NCI-H748 (cell line): ENCODE measurements at regions not wholly inside any gene's neighbourhood (a gene's known extent, or its start where the extent isn't known, plus 50 kb on each side); places are given as distances from the start of the nearest gene placed in this dataset.

ENCODE experiments used
- DNase-seq: peaks from one replicate; lab custom pipeline; 2025; ENCODE audit not compliant: unreplicated experiment; lab: John Stamatoyannopoulos, UW

DNA sequence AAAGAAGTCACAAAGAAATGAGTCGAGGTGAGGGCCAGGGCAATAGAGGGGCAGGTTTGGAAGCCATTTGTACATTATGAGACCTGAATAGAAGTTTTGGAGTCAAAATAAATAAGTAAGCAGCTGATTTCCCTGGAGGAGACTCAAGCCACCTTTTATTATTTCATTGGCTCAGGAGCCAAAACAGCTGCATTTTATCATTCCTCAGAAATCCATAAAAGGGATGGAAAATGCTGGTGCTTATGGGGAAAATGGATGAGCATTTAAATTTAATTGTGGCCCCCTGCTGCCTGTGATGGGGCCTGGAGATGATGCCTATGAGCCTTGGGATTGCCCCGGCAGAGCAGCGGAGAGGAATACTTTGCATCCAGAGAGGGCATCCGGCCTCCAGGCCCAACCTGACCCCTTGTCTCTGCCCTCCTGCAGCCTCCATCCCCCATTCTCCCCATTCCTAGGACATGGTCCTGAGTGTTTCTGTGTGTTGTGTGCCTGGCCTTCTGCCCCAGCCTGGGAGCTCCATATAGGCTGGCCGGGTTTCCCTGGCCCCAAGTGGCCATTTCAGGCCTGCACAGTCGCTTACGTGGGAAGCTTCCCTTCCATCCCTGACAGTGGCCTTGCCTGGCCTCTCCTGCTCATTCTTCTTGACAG, 296.8 kb upstream of the ZMIZ1 start:
- no peak for DNase-seq

DNA sequence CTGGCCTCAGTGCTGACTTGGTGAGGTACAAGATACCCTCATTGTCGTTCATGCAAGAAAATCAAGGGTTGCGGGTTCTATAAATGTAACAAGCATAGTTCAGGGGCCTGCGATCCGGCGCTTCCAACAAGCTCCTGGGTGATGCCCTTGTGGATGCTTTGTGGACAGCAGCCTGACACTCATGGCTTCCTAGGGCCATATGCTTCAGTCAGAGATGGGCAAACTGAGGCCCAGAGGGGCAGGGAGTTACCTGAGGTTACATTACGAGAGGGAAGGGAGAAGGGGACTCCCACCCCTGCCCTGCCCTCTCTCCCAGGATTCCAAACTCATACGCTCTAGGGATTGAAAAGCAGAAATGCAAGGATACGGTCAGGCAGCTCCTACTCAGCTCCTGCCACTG, 296.3 kb upstream of the ZMIZ1 start:
- no peak for DNase-seq

DNA sequence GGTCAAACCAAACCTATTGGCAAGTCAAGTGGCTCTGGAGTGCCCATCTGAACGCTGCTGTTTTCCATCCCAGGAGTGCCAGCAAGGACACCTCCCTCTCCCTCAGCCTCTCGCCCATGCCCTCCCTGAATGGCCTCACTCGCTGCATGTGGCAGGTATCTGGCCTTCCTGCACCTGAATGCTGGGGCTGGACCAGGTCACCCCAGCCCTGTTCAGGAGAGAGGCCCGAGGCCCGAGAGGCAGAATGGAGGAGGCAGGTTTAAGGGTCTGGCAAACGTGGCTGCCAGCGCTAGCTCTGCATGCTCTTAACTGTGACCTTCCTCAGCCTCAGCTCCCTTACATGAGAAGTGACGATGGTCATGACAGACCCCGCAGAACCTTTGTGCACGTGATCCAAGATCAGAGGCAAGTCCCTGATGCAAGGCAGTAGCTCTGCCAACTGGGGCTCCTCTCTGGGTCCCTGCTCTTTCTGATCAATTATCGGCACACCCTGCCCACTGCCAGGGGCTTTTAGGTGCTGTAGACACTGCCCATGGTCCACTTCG, 295.7 kb upstream of the ZMIZ1 start:
- no peak for DNase-seq

DNA sequence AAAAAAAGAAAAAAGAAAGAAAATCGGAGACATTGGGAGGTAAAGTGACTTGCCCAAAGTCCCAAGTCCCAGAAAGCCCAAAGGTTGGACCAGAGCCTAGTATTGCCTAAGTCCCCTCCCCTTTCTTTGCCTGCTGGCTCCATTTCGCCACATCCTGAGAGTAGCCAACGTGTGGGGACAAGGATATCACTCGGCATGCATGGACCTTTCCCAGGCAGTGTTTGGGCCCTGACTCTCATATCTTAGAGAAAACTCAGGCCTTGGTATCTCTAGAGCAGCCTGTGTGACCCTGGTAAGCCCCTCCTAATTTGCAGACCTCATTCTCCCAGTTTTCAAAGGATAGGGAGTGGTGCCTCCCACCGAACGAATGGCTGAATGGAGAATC, 294.2 kb upstream of the ZMIZ1 start:
- no peak for DNase-seq

DNA sequence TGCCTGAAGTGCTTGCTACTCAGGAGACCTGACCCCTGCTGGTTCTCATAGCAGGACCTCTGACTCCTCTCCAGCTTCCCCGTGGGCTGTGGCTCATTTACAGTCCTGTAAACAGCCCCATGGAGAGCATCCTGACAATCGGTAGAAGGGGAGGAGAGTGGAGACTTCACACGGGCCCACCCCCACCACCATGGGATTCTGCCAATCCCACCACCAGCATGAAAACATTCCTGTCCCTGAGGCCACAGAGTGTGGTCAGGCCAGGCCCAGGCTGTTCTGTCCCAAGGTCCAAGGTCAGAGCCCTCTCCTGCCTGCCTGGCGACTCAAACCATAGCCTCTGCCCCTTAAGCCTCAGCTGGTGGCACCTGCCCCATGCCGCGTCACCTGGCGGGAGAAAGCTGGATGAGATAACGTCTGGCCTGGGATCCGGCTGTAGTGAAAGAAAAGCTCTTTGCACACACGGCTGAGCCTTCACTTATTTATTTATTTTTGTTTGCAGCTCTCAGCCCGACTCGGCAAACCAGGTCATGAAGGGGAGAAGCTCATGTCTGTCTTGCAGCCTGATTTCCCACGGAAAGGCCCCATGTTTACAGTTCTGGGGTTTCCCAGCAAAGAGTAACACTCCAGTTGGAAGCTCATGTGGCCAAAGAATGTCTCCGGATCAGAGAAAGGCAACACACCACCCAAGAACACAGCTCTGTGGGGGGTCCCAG, 293.6 kb upstream of the ZMIZ1 start:
- peak; percentile 2 for DNase-seq

DNA sequence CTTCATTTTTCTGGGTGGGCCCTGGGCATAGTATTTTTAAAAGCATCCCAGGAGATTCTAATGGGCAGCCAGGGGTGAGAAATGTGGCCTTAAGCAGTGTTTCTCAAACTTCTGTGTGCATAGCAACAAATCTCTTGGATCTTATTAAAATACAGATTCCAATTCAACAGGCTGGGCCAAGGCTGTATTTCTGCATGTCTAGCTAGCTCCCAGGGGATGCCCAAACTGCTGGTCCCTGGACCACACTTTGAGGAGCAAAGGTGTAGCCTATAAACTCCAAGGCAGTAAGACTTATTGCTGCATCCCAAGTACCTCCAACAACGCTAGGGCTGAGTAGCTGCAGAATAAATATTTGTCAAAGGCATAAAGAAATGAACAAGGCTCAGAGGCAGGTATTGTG, 292.9 kb upstream of the ZMIZ1 start:
- no peak for DNase-seq

DNA sequence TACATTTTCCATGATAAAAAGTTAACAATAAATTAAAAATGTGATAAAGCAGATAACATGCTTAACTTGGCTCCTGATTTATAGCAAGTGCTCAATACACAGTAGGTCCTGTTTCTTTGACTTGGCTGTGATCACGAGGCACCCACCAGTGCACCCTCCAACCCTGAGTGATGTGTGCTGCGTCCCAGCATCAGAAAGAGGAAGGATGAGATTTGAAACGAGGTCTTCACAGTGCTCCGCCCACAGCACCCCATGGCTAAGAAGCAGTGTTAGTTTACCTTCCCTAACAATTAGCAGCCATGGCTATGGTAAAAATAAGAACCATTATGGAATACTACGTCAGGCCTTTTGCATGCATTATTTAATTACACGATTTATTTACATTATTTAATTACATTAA, 292.0 kb upstream of the ZMIZ1 start:
- DNase-seq: no peak

DNA sequence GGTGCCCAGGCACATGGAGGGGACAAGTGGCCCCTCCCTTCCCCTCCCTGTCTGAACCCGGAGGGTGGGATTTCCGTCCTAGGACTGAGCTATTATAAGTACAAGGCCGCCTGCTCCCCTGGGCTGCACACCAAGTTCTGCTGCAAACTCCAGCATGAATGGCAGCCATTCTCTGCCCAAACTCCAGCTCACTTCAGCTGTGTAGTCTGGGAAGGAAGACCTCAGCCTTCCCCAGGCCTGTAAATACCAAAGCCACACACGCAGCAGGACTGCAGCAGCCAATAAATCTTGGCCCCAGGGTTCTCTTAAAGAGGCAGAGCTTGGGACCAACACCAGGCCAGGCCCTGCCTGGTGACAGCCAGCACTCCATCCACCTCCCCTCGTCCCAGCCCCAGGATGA, 291.3 kb upstream of the ZMIZ1 start:
- no peak for DNase-seq

DNA sequence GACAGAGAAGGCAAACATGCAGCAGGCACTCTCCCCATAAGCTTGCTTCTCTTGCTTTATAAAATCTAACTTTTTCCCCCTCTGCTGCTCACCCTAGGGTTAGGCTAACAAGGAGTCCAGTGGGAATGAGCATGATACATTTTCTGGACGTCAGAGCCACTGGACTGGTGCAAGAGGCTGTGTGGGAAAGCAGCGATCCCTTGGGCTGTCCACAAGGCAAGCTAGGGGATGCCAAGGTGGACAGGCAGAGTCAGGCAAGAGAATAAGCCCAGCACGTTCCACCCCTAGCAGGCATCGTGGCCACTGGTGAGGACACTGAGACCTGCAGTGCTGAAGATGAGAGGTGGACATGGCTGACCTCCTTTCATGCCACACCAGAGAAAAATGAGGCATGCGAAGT, 290.9 kb upstream of the ZMIZ1 start:
- no peak for DNase-seq

DNA sequence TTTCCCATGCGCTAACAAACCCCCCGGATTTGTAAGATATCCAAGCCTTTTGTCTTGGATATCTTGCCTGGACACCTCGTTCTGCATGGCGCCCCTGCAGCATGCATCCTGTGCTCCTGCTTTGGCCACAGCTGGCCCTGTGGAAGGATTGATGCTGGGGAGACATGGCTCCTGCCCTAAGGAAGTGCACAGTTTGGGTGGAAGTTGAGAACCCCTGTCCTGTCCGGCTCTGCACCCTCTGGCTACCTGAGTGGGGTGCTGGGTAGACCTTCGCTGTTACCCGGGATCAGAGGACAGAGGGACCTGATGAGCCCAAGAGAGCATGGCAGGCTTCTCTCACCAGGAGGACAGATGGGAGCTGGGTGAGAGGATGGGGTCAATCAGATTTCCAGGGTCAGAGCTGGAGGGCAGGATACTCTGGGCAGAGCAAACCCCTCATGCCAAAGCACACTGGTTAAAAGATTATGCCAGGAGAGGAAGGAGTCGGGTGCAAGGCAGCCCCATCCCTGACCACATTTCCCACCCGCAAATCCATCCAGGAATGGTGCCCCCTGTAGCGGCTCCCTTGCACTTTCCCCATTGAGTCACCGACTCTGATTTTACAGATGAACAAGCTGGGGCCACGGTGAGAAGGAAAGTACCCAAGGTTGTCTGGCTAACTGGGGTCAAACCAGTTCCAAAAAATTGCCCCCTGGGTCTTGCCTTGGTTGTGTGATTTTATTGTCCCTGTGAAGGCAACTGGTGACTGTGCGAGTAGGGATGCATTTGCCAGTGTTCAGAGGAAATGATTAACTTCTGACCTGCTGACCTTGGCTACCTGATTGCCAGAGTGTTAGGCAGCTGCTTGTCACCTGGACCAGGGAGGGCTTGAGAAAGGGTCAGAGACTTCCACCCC, 290.1 kb upstream of the ZMIZ1 start:
- no peak for DNase-seq

DNA sequence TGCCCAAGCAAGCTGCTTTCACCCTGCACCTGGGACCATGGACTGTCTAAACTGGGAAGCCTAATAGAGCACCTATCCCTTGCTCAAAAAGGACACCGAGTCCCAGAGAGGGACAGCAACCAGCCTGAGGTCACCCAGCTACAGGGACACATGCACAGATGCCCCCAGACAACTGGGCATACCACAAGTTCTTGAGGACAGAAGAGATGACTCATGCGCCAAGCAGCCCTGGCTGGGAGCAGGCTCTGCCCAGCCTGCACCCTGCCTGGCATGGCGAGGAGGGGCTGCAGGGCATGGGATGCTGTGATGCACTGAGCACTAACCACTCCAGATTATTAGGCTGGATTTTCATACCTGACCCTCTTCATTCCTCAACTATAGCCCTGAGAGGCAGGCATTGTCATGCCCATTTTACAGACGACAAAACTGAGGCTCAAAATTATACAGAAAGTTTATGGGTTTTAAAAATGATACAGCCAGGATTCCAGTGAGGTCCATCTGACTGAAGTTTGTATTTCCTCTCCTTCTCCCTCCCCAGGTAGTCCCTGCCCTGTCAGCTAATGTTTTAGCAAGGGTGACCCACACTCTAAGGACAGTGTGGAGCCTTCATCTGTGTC, 289.3 kb upstream of the ZMIZ1 start:
- DNase-seq: no peak

DNA sequence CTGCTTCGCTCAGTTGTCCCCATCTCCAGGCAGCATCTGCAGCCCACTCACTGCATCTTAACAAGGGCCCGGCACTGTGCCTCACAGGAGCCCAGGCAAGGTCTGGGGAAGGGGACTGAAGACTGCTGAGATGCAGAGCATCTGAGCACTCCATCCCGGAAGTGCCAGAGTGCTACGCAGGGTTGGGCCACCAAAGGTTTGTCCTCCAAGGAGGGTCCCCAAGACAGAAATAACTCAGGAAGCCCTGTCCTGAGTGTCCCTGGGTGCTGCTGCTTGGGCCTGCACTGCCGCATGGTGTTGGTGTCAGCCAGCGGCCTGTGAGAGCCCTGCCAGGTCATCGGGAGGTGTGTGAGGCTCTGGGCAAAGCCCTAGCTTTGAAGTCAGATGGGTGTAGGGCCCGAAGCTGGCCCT, 288.2 kb upstream of the ZMIZ1 start:
- no peak for DNase-seq

DNA sequence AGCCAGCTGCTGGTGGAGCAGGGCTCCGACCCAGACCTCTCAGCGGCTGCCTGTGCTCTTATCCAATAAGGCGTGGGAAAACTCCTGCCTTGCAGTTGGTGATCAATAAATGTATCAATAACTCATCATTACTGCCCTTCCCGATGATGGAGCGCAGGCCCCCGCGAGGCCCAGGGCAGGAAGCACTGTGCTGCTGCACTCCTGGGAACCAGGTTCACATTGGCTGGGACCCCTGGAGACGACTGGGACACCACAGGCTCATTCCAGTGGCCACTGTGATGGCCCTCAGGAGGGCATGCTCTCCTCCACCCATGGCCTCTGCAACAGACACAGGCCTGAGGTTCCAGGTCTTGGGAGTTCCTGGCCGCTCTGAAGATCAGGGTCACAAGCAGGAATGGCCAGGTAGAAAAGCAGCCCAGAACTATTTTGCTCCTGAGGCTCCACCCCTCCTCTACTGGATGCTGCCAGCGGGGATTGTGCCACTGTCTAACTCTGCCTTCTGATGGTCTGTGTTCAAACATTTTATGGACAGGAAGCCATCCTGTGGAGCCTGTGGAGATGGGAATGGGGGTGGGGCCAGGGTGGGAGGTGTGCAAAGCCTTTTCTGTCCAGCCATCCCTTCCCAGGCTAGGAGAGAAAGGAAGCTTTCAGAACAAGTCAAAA, 287.4 kb upstream of the ZMIZ1 start:
- DNase-seq: no peak

DNA sequence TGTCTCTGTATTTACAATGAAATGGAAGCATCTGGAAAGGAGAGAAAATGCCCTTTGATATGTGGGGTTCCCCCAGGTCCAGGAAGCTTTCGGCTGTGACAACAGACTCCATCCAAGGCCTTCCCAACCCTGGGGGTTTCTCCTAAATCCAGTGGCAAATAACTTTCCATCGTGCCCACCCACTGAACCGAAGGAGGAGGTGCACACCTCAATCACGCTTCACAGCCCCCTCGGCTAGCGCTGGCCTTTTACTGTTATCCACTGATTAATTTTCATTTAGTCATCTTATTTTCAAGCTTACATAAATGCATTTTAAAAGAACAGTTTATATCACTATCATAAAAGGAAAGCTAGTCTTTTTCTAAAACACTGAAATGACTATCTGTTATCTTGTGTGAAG, 286.8 kb upstream of the ZMIZ1 start:
- DNase-seq: no peak

DNA sequence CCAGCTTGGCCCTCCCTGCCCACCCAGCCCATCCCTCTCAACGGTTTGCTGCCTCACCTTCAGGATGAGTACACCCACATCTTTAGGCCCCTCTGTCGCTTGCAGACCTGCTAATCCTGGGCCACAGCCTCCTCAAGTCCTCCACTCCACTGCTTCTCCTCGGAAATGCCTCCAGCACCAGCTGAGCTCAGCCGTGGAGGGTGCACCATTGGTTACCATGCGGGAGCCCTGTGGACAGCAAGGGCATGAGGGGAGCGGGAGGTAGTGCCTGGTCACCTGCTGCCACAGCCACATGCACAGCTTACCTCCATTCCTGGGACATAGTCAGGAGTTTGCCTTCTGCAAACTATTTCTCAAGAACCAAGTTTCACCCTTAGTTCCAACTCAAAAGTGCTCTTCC, 286.3 kb upstream of the ZMIZ1 start:
- no peak for DNase-seq

DNA sequence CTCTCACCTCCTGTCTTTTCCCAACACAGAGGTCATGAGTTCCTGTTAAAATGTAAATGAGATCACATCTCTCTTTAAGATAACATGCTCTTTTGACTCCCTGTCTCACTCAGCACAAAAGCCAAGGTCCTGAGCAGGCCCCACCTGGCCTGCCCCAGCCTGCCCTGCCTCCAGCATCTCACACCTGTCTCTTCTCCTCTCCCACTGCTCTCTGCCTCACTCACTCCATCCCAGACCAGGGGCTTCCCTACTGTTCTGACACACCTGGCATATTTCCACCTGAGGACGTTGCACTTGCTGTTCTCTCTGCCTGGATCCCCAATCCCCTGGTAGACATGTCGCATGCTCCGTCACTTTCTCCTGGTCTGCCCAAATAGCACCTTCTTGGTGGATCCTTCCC, 285.0 kb upstream of the ZMIZ1 start:
- no peak for DNase-seq

DNA sequence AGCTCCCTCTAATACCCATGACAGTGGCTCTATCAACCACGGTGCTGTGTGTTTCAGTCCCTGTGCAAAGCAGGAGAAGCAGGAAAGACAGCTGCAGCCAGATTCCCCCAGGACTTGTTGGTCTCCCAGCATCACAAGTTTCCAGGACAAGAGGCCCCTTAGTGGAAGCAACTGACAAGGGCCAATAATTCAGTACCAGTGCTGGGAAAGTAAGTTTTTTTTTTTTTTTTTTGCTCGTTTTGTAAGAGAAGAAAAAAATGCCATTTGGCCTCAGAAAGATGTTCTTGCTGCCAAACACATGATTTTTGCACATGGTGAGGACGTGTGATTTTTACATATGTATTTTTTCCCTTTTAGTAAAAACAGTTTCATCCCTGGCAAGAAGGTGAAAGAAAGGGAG, 284.2 kb upstream of the ZMIZ1 start:
- DNase-seq: no peak

DNA sequence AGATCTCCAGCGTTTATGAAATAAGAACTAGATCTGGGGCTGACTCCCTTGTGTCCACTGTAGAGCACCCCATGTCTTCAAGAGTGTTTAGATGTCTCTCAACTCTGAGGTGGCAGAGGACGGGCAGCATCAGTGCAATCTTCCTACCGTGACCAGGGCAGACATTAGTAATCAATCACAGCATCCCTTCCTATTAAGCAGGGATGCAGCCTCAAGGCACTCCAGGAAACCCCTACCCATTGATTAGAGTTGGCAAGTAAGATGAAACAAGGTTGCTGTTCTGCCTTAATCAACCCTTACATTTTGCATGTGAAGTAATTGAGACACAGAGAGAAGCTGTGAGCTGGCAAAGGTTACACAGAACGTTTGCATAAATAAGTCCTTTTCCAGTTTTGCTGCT, 283.7 kb upstream of the ZMIZ1 start:
- DNase-seq: no peak

DNA sequence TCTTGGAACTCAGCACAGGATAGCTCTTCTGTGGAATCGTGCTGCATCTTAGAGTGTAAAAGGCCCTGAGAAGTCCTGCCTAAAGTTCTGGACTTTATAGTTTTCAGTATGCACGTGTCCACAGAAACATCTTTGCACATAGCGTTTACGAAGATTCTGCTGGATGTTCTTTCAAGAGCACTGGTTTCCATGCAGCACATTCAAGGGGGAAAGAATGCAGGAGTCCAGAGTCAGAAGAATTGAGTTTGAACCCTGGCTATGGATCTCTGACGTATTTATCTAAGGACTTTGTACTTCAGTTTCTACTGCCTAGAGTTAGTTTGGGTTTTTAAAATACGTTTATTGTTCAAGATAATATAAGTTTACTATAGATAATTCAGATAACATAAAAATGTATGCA, 282.8 kb upstream of the ZMIZ1 start:
- no peak for DNase-seq

DNA sequence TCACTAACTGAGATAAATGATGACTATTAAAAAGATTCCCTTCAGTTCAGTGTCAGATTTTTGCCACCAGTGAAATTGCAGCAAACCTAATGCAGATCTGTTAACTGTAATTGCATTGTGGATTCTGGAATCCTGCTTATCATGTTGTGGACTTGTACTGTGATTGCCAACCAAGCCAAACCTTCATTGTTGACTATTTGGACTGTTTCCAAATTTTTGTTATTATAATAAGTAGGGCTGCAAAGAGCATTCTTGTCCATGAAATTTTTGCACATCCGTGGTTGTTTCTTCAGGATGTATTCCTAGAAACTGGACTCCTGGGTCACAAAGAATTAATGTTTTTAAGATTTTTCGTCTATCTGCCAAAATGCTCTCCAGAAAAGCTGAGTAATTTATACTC, 281.6 kb upstream of the ZMIZ1 start:
- peak; percentile 22 for DNase-seq
